GM04503 (cell line): ENCODE measurements at regions not wholly inside any gene's neighbourhood (a gene's known extent, or its start where the extent isn't known, plus 50 kb on each side); places are given as distances from the start of the nearest gene placed in this dataset.
"Not testable (repeated sequence)": the region's sequence is repeated elsewhere in the genome, so short reads cannot be mapped to it uniquely, and the experiment has no call there.

Experiments used
- DNase-seq: peaks from one replicate; pipeline ENCODE4 v3.0.0-alpha.2; 2012; ENCODE audit warnings: low read depth

DNA sequence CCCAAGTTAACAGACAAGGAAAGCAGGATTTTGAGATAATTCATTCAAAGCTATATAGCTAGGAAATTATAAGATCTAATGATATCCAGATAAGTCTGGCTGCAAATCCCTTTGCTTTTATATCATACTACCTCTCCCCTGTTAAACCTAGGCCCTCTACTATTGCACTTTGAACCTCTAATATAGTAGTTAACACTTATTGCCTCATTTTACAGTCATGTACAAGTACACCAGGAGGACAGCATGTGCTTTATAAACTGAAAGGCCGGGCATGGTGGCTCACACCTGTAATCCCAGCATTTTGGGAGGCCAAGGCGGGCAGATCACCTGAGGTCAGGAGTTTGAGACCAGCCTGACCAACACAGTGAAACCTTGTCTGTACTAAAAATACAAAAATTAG lies 234.4 kb upstream of the EDNRA start:
- not testable (repeated sequence) for DNase-seq

DNA sequence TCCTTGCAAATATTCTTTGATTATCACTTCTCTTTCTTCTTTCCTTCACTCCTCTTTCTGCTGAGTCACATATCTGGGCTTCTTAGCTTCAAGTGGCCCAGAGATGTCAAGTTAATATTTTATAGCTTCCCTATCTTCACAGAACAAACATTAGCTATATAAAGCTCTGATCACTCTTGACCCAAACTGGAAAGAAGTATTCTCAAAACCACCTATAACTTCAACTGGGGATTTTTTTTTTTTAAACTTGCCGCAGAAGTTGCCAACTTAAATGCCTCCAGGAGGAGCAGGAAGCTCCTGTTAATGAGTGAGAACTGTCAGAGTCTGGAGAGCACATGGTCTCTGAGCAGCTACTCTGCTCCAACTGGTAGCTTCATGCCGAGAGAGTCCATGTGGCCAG lies 233.3 kb upstream of the EDNRA start:
- DNase-seq, result no peak

DNA sequence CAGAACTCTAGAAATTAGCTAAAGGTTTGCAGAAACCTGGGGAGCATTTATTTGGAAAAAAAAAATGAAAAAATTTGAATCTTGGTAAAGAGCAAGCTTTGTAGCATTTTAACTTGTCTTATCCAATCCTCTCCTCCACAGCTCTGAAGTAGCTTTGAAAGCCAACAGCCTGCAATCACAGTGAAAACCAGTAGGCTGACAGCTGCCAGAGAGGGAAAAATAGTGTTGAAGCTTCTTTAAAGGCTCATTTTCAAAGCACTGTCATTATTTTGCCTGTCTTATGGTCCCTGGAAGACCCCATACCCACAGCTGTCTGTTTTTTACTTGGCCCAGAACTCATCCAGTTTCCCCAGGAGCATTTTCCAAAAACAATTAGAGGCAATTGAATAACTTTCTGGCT lies 230.8 kb upstream of the EDNRA start:
- DNase-seq, result no peak

DNA sequence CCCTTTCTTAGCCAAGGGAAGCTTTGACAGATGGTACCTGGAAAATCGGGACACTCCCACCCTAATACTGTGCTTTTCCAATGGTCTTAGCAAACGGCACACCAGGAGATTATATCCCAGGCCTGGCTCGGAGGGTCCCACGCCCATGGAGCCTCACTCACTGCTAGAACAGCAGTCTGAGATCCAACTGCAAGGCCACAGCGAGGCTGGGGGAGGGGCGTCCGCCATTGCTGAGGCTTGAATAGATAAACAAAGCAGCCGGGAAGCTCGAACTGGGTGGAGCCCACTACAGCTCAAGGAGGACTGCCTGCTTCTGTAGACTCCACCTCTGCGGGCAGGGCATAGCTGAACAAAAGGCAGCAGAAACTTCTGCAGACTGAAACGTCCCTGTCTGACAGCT lies 225.6 kb upstream of the EDNRA start:
- not testable (repeated sequence) for DNase-seq

DNA sequence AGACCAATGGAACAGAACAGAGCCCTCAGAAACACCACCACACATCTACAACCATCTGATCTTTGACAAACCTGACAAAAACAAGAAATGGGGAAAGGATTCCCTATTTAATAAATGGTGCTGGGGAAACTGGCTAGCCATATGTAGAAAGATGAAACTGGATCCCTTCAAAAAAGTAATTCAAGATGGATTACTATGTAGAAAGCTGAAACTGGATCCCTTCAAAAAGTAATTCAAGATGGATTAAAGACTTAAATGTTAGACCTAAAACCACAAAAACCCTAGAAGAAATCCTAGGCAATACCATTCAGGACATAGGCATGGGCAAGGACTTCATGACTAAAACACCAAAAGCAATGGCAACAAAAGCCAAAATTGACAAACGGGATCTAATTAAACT lies 221.6 kb upstream of the EDNRA start:
- not testable (repeated sequence) for DNase-seq

DNA sequence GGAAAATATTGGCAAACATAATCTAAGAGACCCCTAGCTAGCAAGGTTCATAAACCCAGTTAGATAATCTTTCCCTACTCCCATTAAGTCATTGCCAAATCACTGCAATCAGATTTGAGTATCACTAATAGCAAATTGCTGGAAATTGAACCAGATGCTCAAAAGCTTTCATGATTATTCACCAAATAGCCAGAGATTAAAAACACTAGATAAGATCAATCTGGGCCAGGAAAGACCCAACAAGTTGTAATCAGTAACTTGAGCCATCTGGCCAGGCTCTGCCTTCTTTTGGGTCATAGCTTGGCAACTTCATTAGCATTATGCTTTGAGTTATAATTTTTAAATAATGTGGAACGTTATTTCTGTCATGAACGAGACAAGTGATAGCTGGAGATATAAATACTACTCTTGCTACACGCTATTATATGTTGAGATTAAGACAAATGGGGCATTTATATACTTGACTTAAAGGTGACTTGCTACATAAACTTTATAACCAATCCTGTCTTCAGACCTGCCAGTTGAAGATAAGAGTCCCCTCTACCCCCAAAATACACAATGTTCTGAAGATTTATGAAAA lies 196.6 kb upstream of the EDNRA start:
- DNase-seq, result no peak

DNA sequence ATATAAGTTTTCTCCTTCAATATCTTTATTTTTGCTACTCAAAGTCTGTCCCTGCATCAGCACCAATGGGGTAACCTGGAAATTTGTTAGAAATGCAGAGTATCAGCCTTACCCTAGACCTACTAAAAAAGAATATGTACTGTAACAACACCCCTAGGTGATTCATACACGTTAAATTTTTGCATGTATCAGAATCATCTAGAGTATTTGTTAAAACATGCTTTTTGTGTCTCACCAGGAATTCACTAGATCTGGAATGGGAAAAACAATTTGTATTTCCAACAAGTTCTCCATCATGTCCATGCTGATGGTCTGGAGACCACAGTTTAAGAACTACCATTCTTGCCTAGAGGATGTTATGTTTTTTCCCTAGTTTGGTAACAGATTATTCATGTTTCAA lies 196.0 kb upstream of the EDNRA start:
- DNase-seq, result no peak

DNA sequence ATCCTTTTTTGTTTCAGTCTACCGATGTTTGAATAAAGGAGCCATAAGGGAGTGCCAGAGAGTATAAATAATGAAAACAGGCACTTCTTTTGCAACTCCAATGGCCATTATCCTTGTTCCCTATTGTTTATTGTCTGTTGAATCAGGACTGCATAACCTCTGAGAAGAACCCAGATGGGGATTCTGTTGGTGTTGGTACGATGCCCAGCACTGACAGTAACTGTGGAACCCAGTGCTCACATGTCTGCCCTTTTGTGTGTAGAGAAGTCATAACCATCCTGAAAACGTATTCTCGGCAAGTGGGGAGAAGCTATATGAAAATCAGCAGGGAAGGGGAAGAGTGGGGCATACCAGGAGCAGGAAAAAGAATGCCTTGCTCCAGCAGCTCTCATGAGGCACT lies 195.1 kb upstream of the EDNRA start:
- DNase-seq, result no peak

DNA sequence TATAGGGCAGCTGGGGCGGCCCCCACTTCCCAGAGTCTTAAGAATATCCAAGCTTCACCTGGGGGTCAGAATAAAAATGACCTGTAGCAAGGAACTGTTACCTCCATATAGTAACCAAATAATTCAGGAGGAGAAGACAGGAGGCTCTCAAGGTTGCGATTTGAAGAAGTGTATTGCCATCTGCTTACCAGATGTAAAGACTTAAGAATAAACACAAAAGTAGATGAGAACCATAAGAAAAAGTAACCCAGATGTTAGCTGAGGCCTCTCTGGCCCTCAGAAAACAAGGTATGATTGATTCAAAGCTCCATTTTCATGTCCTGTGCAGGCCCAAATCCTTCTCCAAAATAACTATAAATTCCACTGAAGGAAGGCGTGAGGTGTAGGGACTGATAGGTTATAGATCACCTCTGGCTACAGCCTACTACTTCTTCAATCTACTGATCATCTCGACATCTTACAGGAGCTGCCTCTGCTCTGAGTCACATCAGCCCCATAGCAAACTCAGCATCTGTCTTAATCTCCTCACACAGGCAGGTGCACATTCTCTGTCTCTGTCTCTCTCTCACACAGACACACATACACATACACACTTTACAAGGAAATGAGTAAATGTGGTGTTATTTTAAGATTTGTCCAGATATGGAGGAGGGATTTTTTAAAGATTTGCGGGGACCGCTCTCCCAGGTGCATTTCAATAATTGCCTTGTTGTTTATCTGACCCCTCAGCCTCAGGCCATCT lies 193.9 kb upstream of the EDNRA start:
- DNase-seq, result no peak

DNA sequence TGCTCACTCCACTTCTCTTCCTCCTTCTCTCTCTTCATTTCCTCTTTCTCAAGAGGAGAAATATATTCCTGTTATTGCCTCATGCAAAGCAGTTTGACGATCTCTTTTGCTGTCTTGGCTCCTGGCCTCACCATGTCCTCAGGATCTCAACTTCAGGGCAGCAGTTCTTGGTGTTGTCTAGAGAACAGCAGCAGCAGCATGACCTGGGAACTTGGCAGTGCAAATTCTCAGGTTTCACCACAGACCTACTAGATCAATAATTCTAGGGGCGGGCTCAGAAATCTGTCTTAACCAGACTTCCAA lies 193.4 kb upstream of the EDNRA start:
- no peak for DNase-seq

DNA sequence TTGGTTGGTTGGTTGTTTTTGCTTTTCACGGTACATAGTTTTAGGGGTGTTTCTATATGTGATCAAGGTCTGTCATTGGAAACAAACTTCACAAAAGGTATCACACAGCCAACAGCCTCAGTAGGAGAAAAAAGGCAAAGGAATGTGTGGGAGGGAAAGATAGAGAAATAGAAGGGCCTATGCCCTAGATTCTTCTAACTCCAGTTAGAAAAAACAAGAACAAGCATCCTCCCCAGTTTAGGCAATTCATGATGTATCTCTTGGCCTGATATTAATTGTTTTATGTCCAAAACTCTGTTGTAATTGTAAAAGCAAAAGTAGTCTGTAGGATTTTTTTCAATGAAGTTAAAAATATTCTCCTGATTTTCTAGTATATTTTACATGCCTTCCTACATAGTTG lies 192.4 kb upstream of the EDNRA start:
- no peak for DNase-seq

DNA sequence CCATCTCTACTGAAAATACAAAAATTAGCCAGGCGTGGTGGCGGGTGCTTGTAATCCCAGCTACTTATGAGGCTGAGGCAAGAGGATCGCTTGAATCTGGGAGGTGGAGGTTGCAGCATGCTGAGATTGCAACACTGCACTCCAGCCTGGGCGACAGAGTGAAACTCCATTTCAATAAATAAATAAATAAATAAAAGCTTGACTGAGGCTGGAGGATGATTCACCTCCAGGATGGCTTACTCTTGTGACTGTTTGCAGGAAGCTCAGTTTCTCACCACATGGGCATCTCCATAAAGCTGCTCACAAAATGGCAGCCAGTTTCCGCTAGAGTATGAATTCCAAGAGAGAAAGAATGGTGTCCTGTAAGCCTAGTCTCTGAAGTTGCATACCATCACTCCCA lies 191.7 kb upstream of the EDNRA start:
- DNase-seq, result no peak

DNA sequence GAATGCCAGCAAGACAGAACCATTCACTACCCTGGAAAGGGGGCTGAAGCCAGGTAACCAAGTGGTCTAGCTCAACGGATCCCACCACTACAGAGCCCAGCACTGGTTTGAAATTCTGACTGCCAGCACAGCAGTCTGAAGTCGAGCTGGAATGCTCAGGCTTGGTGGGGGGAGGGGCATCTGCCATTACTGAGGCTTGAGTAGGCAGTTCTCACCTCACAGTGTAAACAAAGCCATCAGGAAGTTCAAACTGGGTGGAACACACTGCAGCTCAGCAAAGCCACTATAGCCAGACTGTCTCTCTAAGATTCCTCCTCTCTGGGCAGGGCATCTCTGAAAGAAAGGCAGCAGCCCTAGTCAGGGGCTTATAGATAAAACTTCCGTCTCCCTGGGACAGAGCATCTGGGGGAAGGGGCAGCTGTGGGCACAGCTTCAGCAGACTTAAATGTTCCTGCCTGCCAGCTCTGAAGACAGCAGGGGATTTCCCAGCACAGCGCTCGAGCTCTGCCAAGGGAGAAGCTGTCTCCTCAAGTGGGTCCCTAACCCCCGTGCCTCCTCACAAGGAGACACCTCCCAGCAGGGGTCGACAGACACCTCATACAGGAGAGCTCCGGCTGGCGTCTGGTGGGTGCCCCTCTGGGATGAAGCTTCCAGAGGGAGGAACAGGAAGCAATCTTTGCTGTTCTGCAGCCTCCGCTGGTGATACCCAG lies 188.1 kb upstream of the EDNRA start:
- not testable (repeated sequence) for DNase-seq

DNA sequence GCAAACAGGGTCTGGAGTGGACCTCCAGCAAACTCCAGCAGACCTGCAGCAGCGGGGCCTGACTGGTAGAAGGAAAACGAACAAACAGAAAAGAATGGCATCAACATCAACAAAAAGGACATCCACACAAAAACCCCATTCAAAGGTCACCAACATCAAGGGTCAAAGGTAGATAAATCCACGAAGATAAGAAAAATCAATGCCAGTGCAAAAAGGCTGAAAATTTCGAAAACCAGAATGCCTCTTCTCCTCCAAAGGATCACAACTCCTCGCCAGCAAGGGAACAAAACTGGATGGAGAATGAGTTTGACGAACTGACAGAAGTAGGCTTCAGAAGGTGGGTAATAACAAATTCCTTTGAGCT lies 187.6 kb upstream of the EDNRA start:
- not testable (repeated sequence) for DNase-seq

DNA sequence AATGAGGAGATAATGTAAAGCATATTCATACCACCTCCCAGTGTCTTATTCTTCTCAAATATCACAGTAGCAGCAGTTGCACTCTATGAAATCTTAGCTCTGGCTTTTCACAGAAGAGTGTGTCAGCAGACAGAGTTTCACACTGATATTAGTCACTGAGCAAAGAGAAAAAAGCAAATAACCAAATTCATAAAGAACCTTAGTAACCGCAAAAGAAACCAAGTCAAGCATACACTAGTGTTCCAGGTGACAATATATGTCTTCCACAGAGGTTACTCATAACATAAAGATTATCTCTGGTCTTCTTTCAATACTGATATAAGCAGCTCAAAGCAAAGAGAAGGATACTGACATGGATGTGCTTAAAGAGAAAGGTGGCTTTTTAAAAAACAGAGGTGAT lies 181.7 kb upstream of the EDNRA start:
- DNase-seq, result no peak

DNA sequence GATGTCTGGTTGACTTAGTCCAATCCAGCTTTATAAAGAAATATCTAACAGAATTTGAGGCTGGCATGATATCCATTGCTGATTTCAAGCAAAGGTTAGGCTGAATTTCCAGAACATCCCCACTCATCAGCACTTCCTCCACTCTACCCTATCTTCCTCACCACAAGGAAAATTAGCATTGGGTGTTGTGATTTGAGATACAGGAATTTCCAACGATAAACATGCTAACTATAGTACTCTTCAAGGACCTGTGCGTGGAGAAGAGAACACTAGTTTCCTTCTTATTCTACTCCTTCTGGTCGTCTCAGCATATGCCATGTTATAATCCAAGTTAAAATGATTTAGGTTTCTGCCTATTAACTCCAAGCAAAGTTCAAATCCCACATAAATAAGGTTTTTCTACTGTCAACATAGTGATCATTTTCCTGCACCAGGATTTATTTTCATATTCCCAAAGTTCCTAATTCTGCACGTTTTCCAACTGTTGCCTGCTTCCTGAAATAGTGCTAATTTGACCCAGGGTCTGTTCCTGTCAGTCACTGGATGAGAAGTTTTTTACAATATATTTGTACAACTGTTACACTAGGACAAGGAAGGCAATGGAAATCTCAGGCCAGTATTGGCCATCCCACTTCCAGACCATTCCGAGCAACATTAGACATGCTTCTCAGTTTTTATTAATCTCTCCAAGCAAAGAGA lies 177.6 kb upstream of the EDNRA start:
- DNase-seq, result no peak

DNA sequence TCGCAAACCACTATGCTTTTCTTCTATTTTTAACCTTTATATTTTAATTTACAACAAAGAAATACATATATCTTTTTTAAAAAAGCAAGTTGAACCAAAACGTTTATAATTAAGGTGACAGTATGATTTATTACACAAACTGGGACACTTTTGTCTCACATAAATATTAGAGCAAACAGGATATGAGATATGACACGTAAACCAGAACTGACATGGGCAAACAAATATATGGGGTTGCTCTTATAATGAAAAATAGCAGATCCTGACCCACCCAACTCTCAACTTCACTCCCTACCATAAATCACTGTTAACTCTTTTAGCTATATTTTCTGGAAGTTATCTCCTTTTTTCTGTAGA lies 177.0 kb upstream of the EDNRA start:
- no peak for DNase-seq

DNA sequence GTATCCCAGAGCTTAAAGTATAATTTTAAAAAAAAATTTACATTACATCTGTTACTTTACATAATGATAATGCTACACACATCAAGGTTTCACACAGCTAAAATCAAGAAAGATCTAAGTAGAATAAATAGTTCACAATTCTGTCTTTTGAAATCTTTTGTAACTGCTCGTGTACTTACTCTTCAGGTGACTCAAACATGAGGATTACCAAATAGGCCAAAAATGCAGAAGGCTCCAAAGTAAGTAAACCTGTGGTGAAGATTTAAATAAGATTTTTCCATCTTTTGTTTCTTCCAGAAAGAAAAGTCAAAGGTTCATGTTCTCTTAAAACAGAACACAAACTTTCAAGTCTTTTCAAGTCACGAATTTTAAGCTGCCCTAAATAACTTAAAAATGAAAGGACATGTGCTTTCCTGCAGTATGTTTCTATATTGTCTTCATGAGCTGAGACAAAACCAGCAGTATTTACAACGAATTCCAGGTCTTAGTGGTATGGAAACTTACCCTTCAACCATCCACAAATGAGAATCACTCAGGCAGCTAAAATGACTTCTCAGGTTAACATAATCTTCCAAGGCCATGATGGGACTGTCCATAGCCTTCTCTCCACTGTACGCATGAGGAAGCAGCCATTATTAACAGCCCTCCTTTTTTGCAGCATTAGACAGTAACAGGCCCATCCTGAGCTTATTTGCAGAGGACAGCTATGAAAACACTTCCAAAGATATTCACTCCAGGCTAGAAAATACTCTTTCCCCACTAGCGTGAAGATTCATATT lies 172.8 kb upstream of the EDNRA start:
- no peak for DNase-seq

DNA sequence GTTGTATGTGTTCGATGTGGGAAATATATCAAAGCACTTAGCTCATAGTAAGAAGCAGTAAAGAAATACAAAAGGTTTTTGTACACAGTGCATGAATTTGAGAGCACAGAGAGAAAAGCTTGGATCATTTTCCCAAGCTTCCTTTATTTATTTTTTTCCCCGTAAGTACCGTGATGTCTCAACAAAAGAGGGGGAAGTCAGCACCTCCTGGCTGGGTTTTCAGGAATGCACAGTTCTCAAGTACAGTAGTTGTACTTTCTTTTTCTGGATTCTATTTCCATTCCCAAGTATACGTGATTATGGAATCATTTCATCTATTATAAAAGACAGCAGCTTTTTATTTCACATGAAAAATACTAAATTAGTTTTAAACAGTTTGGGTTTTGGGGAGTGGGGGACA lies 171.5 kb upstream of the EDNRA start:
- DNase-seq, result no peak

DNA sequence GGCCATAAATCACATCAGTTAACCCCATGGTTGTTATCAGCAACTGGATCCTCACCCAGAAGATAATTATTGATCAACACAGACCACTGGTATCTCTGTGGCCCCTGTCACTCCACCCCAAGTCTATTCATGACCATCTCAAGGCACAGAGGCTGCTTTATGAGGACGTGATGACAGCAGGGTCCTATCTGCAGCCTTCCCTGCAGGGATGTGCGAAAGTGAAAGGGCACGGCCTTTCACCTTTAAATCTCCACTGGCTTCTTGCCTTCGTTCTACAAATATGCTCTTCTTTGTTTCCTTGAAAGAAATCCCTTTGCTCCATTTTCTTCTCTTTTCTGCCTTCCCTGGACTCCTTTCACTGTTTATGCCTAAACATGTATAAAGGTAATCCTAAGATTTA lies 170.6 kb upstream of the EDNRA start:
- no peak for DNase-seq

DNA sequence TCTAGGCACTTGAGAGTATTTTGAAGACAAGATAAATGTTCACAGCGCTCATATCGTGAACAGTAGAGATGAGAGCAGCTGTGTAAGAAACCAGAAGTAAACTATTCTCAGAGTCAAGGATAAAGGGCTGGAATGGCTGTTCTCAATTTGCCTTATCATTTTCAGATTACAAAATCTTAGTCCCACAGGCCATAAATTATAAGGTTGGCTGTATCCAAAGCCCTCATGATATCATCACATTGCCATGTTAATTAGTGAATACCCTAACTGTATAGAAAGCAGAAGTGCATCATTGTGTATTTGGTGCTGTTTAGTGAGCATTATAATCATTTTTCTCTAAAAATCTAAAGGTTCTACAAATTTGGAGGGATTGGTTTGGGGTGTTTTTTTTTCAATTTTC lies 168.9 kb upstream of the EDNRA start:
- DNase-seq, result no peak

DNA sequence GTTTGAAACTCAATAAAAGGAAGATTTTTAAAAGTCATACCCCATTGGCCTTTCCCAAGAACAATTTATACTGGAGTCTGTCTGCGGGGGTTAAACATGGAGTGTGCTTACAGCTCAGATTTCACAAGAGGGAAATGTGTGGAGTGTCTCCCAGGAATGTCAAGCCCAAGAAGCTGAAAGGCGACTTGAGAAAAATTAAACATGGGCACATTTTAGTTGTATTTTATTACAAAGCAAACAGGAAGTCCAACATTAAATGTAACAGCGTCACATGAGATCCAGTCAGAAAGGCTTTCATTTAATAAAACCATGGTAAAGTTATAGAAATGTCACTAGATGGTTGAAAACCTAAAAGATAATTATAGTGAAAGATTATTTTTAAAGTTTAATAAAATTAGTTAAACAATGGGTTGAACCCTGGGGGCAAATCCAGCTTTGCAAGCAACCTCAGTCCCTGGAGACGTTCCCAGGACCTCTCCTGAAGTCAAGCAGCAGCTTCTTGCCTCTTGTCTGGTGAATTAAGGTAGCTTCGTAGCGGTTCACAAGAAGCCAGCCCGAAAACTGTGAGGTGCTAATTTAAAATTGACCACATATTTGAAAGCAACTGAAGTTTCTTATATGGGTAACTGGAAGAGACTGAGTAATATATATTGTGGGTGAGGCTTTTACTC lies 168.4 kb upstream of the EDNRA start:
- no peak for DNase-seq
